Muscle of leg (tissue), 3 donors: ENCODE measurements at regions not wholly inside any gene's neighbourhood (a gene's known extent, or its start where the extent isn't known, plus 50 kb on each side); places are given as distances from the start of the nearest gene placed in this dataset.
"Not testable (repeated sequence)": the region's sequence is repeated elsewhere in the genome, so short reads cannot be mapped to it uniquely, and the experiment has no call there.

Experiments used
- DNase-seq: peaks from one replicate; pipeline ENCODE4 v3.0.0; 2013
- H3K27ac ChIP-seq: one replicate; pipeline ENCODE4 v1.5.1; 2013; ENCODE audit warnings: mild to moderate bottlenecking, low read length, control low read depth
- H3K27me3 ChIP-seq: one replicate; pipeline ENCODE4 v1.6.1; 2013; ENCODE audit warnings: low read length; ENCODE audit not compliant: control insufficient read depth, insufficient read depth
- H3K36me3 ChIP-seq: one replicate; pipeline ENCODE4 v1.6.1; 2013; ENCODE audit warnings: low read length; ENCODE audit not compliant: control insufficient read depth, insufficient read depth
- H3K4me1 ChIP-seq: one replicate; pipeline ENCODE4 v1.6.1; 2013; ENCODE audit warnings: low read length; ENCODE audit not compliant: control insufficient read depth, insufficient read depth
- H3K4me3 ChIP-seq: one replicate; pipeline ENCODE4 v1.5.1; 2013; ENCODE audit warnings: low read length, control low read depth
- H3K9me3 ChIP-seq: replicated peaks from 2 replicates; pipeline ENCODE4 v1.6.1; 2013; ENCODE audit warnings: low read depth, low read length; ENCODE audit not compliant: control insufficient read depth
- WGBS: methylation state at CpG from one replicate; pipeline ENCODE4 v1.1.5; 2013; ENCODE audit warnings: missing lambda C conversion rate; ENCODE audit not compliant: insufficient coverage; 5-methylcytosine and 5-hydroxymethylcytosine counted together

DNA sequence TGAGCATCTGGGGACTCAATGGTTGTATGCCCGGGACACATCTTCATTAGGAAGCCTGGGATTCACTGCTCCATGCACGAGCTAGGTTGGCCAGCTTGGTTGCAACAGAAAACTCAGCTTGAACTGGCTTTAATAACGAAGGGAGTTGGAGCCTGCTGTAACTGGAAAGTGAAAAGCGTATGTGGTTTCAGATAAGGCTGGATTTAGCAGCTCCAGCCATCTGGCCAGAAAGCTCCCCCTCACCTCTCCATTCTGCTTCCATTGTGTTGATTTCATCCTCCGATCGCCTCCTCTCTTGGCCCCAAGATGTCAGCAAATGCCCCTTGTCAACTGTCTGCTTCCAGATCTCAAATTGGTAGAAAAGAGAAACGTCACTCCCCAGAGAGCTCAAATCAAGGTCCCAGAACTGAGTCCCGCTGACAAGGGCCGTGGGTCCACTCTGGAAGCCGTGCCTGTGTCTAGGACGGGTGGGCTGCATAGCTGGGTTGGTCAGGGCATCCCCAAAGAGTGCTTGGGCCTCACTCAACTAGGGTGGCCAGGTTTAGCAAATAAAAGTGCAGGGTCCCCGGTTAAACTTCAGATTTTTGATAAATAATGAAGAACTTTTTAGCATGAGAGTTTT lies 117.0 kb upstream of the PMEPA1 start:
- Histone ChIP-seq H3K4me1 (peaks cover 15% of the 10 kb centered on the region), H3K27me3 (no peaks in the 10 kb centered on the region), H3K4me3 (no peak overlapping the region), H3K36me3 (no peaks in the 10 kb centered on the region), H3K27ac (no peak overlapping the region), H3K9me3 (no peaks in the 10 kb centered on the region)
- WGBS, result 88% methylated on average over 7 of the region's 12 CpGs
- DNase-seq, result no peak

GRCh38 chr20:57824909-57825308 lies 115.1 kb upstream of the PMEPA1 start:
- Histone ChIP-seq H3K36me3 (no peaks in the 10 kb centered on the region), H3K27me3 (peaks cover 4% of the 10 kb centered on the region), H3K4me3 (no peak overlapping the region), H3K27ac (no peak overlapping the region), H3K9me3 (no peaks in the 10 kb centered on the region), H3K4me1 (peaks cover 6% of the 10 kb centered on the region)
- 80% methylated on average over 2 of the region's 6 CpGs for WGBS
- no peak for DNase-seq

DNA sequence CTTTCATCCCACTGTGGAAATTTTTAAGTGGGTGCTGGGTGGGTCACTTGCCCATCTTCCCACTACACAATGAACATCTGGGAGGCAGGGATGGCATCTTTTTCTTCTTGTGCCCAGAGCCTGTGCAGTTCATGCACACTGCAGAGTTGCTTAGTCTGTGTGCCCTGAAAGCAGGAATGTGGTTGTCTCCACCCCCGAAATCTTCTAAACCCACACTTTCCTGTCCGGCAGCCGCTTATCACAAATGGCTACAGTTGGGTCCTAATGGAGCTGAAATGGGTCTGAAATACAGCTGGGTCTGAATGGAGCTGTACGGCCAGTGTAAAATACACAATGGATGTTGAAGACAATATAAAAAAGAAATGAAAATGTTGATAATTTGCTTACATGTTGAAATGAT lies 112.1 kb upstream of the PMEPA1 start:
- no peaks in the 10 kb centered on the region for H3K36me3 ChIP-seq
- no CpG with 5 or more reads among the region's 4 CpGs for WGBS

DNA sequence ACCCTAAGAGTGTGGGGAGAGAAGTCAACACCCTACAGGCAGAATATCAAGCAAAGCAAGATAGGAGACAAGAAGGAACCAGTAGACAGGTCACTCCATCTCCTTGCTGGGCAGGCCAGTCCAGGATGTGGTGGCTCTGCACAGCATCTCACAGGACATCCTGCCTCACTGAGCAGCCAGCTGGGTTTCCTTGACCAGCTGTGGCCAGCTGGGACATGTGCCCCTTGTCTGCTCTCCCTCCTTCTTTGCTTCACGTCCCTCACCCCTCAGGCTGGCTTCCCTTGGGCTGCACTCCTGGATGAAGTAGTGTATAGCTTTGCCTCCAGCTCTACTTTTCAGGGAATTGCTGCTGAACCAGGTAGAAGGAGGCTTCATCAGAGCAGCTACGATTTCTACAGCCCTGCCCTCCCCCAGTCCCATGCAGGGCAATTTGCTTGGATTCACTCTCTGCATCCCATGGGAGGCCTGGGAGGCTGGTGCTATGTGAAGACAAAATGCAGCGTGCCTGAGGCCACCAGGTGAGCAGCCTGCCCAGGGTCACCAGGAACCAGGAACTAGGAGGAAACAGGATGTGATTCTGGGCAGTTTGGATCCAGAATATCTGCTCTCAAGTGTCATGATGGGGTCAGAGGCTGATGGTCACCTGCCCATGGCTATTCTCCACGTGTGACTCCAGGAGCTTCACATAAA lies 110.0 kb upstream of the PMEPA1 start:
- WGBS, result 75% methylated on average over 1 of the region's 4 CpGs
- Histone ChIP-seq H3K4me3 (no peak overlapping the region), H3K4me1 (no peaks in the 10 kb centered on the region), H3K36me3 (no peaks in the 10 kb centered on the region), H3K27me3 (peaks cover 10% of the 10 kb centered on the region), H3K9me3 (no peaks in the 10 kb centered on the region), H3K27ac (no peak overlapping the region)
- no peak for DNase-seq

More for the DNA sequence above, 112.1 kb upstream of the PMEPA1 start:
- Histone ChIP-seq H3K4me3 (no peak overlapping the region), H3K4me1 (peaks cover 6% of the 10 kb centered on the region), H3K27me3 (peaks cover 10% of the 10 kb centered on the region), H3K27ac (no peak overlapping the region), H3K9me3 (no peaks in the 10 kb centered on the region)
- no peak for DNase-seq

DNA sequence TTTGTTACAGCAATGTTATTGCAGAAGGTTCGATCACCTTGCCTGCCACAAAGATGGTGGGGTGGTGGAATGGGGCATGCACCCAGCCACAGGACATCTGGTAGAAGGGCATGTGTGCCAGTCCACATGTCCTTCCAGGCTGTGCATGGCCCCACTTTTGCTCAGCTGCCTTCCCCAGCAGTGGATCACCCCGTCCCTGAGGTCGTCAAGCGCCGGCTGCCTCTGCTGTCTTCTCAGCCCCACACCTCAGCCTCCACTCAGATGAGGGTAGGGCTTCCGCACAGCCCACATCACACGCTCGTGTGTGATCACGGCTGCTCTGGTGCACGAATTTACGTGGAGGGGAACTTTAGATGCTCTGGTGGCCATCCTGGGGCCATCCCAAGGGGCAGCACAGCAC lies 109.5 kb upstream of the PMEPA1 start:
- WGBS, result 88% methylated on average over 7 of the region's 11 CpGs
- no peak for DNase-seq
- H3K27me3 ChIP-seq, result peaks cover 12% of the 10 kb centered on the region
- no peak overlapping the region for H3K27ac ChIP-seq
- H3K9me3 ChIP-seq, result no peaks in the 10 kb centered on the region
- H3K4me1 ChIP-seq, result no peaks in the 10 kb centered on the region
- H3K4me3 ChIP-seq, result no peak overlapping the region
- no peaks in the 10 kb centered on the region for H3K36me3 ChIP-seq

DNA sequence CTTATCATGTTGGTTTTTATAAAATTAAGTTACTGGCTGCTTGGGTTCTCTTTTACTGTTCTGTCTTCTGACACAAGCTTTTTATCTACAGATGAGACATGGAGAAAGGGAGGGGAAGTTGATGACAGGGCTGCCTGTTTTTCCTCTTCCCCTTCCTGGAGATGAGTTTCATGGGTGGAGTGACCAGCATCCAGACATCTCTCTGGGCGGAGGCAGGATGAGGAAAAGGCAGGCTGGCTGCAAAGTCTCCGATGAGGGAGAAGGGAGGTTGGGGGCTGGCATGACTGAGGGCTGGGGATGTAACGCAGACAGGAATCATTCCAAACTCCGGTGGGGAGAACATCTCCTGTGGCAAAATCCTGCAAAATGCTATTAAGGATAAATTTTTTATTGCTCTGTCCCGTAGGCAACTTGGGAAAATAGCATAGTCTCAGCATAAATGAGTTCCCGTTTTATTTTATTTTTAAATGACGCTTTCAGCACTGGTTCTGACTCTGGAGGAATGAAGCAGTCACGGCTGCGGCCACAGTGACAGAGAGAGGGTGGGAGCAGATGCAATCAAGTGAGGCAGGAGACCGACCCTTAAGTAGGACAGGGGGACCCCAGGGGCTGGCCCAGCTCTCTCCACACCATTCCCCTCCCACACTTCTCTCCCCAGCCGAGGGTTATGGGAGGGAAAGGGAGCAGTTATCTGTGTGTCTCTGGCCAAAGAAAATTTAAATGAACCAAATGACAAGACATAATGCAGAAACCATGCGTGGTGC lies 108.8 kb upstream of the PMEPA1 start:
- no peaks in the 10 kb centered on the region for H3K4me1 ChIP-seq
- H3K36me3 ChIP-seq, result no peaks in the 10 kb centered on the region
- no peaks in the 10 kb centered on the region for H3K9me3 ChIP-seq
- no peak overlapping the region for H3K27ac ChIP-seq
- WGBS, result 19% methylated on average over 4 of the region's 12 CpGs
- no peak for DNase-seq
- H3K27me3 ChIP-seq, result peaks cover 12% of the 10 kb centered on the region
- no peak overlapping the region for H3K4me3 ChIP-seq

DNA sequence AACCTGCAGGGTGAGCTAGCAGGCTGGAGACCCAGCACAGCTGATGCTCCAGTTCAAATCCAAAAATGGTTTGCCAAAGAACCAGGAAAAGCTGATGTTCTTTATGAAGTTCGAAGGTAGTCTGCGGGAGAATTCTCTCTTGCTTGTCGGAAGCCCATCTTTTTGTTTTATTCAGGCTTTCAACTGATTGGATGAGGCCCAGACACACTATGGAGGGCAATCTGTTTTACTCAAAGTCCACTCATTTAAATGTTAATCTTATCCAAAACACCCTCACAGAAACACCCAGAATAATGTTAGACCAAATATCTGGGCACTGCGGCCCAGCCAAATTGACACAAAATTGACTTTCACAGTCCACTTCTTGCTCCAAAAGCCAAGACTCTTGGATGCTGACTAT lies 105.6 kb upstream of the PMEPA1 start:
- 75% methylated on average over 4 of the region's 4 CpGs for WGBS
- DNase-seq, result no peak
- peaks cover 8% of the 10 kb centered on the region for H3K27me3 ChIP-seq
- H3K27ac ChIP-seq, result no peak overlapping the region
- H3K4me1 ChIP-seq, result peaks cover 19% of the 10 kb centered on the region
- H3K36me3 ChIP-seq, result no peaks in the 10 kb centered on the region
- H3K9me3 ChIP-seq, result no peaks in the 10 kb centered on the region
- H3K4me3 ChIP-seq, result no peak overlapping the region

- WGBS, result 85% methylated on average over 5 of the region's 6 CpGs
- Histone ChIP-seq H3K36me3 (no peaks in the 10 kb centered on the region), H3K4me1 (peaks cover 24% of the 10 kb centered on the region), H3K4me3 (no peak overlapping the region), H3K27me3 (peaks cover 8% of the 10 kb centered on the region), H3K9me3 (no peaks in the 10 kb centered on the region), H3K27ac (no peak overlapping the region)
- DNase-seq, result no peak
Observed at GRCh38 chr20:57814529-57814928, 104.7 kb upstream of the PMEPA1 start.

DNA sequence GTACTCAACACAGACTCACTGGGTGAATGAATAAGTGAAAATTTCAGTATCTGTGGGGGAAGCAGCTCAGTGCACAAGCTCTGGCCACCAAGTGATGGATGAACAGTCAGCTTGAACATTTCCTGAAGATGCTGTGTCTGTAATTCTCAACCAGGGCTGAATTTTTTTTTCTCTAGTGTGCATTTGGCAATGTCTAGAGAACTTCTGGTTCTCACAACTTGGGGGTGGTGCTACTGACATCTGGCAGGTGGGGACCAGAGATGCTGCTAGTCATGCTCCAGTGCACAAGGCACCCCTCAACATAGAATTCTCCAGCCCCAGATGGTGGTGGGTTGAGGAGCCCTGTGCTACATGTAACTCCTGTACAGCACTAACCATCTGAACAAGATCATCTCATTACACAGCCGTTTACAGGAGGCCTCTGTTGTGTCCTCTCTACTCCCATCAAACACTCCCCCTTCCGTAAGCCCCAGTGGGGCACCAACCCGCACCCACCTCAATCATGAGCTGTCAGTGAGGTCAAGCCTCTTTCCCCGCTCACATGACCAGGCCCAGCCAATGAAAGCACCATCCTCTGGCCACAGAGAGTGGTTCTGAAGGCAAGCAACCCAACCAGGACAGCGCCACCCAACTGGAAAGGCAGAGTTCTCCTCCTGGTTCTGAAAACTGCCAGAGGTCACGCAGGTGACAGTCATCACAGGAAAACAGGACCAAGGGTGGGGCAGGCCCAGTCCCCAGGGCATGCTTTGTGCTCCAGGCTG lies 103.9 kb upstream of the PMEPA1 start:
- H3K27me3 ChIP-seq, result peaks cover 2% of the 10 kb centered on the region
- H3K27ac ChIP-seq, result no peak overlapping the region
- no peak for DNase-seq
- H3K4me1 ChIP-seq, result peaks cover 25% of the 10 kb centered on the region
- H3K36me3 ChIP-seq, result no peaks in the 10 kb centered on the region
- H3K9me3 ChIP-seq, result no peaks in the 10 kb centered on the region
- H3K4me3 ChIP-seq, result no peak overlapping the region
- WGBS, result 84% methylated on average over 6 of the region's 6 CpGs

DNA sequence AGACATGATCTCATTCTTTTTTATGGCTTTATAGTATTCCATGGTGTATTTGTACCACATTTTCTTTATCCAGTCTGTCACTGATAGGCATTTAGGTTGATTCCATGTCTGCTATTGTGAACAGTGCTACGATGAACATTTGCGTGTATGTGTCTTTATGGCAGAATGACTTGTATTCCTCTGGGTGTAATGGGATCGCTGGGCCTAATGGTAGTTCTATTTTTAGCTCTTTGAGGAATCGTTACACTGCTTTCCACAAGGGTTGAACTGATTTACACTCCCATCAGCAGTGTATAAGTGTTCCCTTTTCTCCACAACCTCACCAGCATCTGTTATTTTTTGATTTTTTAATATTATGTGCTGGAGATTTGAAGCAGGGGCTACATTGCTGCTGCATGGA lies 102.8 kb upstream of the PMEPA1 start:
- not testable (repeated sequence) for H3K9me3 ChIP-seq, H3K36me3 ChIP-seq, H3K4me3 ChIP-seq, DNase-seq, H3K27me3 ChIP-seq
- WGBS, result no CpG with 5 or more reads among the region's 4 CpGs
- H3K4me1 ChIP-seq, result peaks cover 28% of the 10 kb centered on the region
- H3K27ac ChIP-seq, result peak overlapping the region; percentile 0
